ENCODE measurements at regions not wholly inside any gene's neighbourhood (a gene's known extent, or its start where the extent isn't known, plus 50 kb on each side); places are given as distances from the start of the nearest gene placed in this dataset.

- no peak overlapping the region for H3K4me3 ChIP-seq (ENCODE audit: control insufficient read depth, low read depth, low read length)
- no peak for DNase-seq (ENCODE audit: low read depth)
- TF ChIP-seq, protein P1, sequence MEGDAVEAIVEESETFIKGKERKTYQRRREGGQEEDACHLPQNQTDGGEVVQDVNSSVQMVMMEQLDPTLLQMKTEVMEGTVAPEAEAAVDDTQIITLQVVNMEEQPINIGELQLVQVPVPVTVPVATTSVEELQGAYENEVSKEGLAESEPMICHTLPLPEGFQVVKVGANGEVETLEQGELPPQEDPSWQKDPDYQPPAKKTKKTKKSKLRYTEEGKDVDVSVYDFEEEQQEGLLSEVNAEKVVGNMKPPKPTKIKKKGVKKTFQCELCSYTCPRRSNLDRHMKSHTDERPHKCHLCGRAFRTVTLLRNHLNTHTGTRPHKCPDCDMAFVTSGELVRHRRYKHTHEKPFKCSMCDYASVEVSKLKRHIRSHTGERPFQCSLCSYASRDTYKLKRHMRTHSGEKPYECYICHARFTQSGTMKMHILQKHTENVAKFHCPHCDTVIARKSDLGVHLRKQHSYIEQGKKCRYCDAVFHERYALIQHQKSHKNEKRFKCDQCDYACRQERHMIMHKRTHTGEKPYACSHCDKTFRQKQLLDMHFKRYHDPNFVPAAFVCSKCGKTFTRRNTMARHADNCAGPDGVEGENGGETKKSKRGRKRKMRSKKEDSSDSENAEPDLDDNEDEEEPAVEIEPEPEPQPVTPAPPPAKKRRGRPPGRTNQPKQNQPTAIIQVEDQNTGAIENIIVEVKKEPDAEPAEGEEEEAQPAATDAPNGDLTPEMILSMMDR (conservative IDR thresholded peaks at IDR 0.05; ENCODE audit: control insufficient read depth, insufficient read depth, low read depth, low read length) = no peak
Measured at GRCh38 chr2:103335403-103335802, 573.6 kb downstream of the TMEM182 start.

DNA sequence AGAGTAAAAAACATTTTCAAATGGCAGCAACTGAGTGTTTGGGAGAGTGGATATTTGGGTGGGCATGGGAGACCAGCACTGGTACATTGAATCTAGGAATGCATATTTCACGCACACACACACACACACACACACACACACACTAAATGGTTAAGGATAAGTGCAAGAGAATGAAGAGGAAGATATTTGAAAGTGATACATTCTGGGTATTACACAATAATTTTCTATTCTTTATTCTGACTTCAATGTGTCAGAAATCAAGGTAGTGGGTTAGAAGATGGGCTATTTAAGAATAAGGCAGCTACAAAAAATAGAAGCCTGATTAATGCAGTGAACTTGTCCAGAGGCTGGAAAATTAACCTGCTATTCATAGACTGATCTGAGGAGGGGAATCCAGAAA lies 577.0 kb downstream of the TMEM182 start:
- TF ChIP-seq, protein P1 (conservative IDR thresholded peaks at IDR 0.05; ENCODE audit: control insufficient read depth, insufficient read depth, low read depth, low read length) = no peak
- no peak overlapping the region for H3K4me3 ChIP-seq (ENCODE audit: control insufficient read depth, low read depth, low read length)
- no peak for DNase-seq (ENCODE audit: low read depth)

GRCh38 chr2:103346780-103347179 lies 584.9 kb downstream of the TMEM182 start:
- no peak for DNase-seq (ENCODE audit: low read depth)
- TF ChIP-seq, protein P1 (conservative IDR thresholded peaks at IDR 0.05; ENCODE audit: control insufficient read depth, insufficient read depth, low read depth, low read length) = no peak

DNA sequence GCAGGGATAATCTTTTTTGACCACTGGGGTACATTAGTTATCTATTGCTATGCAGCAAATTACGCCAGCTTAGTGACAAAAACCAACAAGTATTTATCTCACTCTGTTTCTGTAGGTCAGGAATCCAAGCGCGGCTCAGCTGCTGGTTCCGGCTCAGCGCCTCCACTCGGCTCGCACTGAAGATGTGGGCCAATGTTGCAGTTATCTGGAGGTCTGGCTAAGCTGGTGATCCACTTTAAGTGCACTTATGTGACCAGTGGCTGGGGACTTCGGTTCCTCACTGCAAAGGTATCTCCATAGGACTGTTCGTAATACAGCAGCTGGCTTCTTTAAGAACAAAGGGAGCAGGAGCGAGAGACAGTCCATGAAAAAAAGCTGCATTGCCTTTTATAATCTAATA lies 591.9 kb downstream of the TMEM182 start:
- no peak for DNase-seq (ENCODE audit: low read depth)
- TF ChIP-seq, protein P1 (conservative IDR thresholded peaks at IDR 0.05; ENCODE audit: control insufficient read depth, insufficient read depth, low read depth, low read length) = no peak
- no peak overlapping the region for H3K4me3 ChIP-seq (ENCODE audit: control insufficient read depth, low read depth, low read length)

More at GRCh38 chr2:103346780-103347179, 584.9 kb downstream of the TMEM182 start:
- no peak overlapping the region for H3K4me3 ChIP-seq (ENCODE audit: control insufficient read depth, low read depth, low read length)

DNA sequence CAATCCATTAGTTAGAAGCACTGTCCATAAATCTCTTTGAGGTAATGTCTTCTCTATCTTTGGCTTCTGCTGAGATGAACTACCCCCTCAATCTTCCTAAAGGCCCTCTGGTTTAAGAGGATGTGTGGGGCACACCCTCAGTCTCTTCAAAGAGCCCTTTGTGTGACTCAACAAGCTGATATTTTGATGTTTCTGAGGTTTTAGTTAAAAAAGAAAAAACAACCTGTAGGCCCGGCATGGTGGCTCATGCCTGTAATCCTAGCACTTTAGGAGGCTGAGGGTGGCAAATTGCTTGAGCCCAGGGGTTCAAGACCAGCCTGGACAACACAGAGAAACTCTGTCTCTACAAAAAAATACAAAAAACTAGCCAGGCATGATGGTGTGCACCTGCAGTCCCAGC lies 593.5 kb downstream of the TMEM182 start:
- no peak for DNase-seq (ENCODE audit: low read depth)
- TF ChIP-seq, protein P1 (conservative IDR thresholded peaks at IDR 0.05; ENCODE audit: control insufficient read depth, insufficient read depth, low read depth, low read length) = no peak

GRCh38 chr2:103361712-103362111 lies 599.9 kb downstream of the TMEM182 start:
- no peak for DNase-seq (ENCODE audit: low read depth)
- no peak overlapping the region for H3K4me3 ChIP-seq (ENCODE audit: control insufficient read depth, low read depth, low read length)
- TF ChIP-seq, protein P1 (conservative IDR thresholded peaks at IDR 0.05; ENCODE audit: control insufficient read depth, insufficient read depth, low read depth, low read length) = no peak

More for the DNA sequence above, 593.5 kb downstream of the TMEM182 start:
- H3K4me3 ChIP-seq (ENCODE audit: control insufficient read depth, low read depth, low read length) = no peak overlapping the region

GRCh38 chr2:103363639-103364038 lies 601.8 kb downstream of the TMEM182 start:
- H3K4me3 ChIP-seq (ENCODE audit: control insufficient read depth, low read depth, low read length) = no peak overlapping the region
- TF ChIP-seq, protein P1 (conservative IDR thresholded peaks at IDR 0.05; ENCODE audit: control insufficient read depth, insufficient read depth, low read depth, low read length) = no peak
- no peak for DNase-seq (ENCODE audit: low read depth)
